BJ (cell line): ENCODE measurements at regions not wholly inside any gene's neighbourhood (a gene's known extent, or its start where the extent isn't known, plus 50 kb on each side); places are given as distances from the start of the nearest gene placed in this dataset.

Source experiments
- CTCF ChIA-PET: fragments of 350-600 bp; formaldehyde crosslinking; extraction: SDS; loops from one replicate; lab custom pipeline; 2021; ENCODE audit warnings: antibody characterized with exemption, inconsistent platforms; lab: Yijun Ruan, JAX
- POLR2A ChIA-PET: fragments of 300-600 bp; sonication (Branson Sonifier 250); formaldehyde crosslinking; extraction: SDS; loops from one replicate; lab custom pipeline; 2021; ENCODE audit warnings: antibody characterized with exemption; lab: Charles Lee
- DNase-seq: peaks from one replicate; pipeline ENCODE4 v3.0.0-alpha.2; 2011; ENCODE audit warnings: low read depth
- H3K27me3 ChIP-seq: 2 replicates; pipeline ENCODE4 v1.6.0; 2011; ENCODE audit warnings: low read length; ENCODE audit not compliant: control insufficient read depth, insufficient read depth
- H3K36me3 ChIP-seq: 2 replicates; pipeline ENCODE4 v1.5.1; 2011; ENCODE audit warnings: low read length; ENCODE audit not compliant: control insufficient read depth, insufficient read depth
- H3K4me3 ChIP-seq: 2 replicates; pipeline ENCODE4 v1.5.1; 2011; ENCODE audit warnings: low read depth, mild to moderate bottlenecking, control low read depth, low read length
- CTCF ChIP-seq: IDR thresholded peaks from 2 replicates; pipeline ENCODE4 v1.5.1; 2011; ENCODE audit warnings: low read depth, mild to moderate bottlenecking, control low read depth, inconsistent platforms, low read length, moderate library complexity; ENCODE audit not compliant: insufficient read depth

- Histone ChIP-seq H3K27me3 (peaks cover 12% of the 10 kb centered on the region), H3K36me3 (no peaks in the 10 kb centered on the region), H3K4me3 (no peak overlapping the region)
- ChIA-PET CTCF (interaction anchor here (0.6 to 1.1 kb wide), 3 partner anchors 9 to 360 kb away, joined by 3 read pairs; no protein-coding TSS in a partner anchor), POLR2A (no interaction called here)
- no peak for TF ChIP-seq CTCF
- no peak for DNase-seq
Observed at GRCh38 chr6:44621846-44622245, 234.3 kb downstream of the CDC5L start.

- Histone ChIP-seq H3K36me3 (no peaks in the 10 kb centered on the region), H3K27me3 (peaks cover 12% of the 10 kb centered on the region), H3K4me3 (no peak overlapping the region)
- no peak for TF ChIP-seq CTCF
- ChIA-PET POLR2A (no interaction called here), CTCF (interaction anchor here (1.0 kb wide), 2 partner anchors 10 to 147 kb away, joined by 3 read pairs; no protein-coding TSS in a partner anchor)
- no peak for DNase-seq
Observed at GRCh38 chr6:44622555-44622954, 235.0 kb downstream of the CDC5L start.

- ChIA-PET CTCF (interaction anchor here (1.0 kb wide), 1 partner anchor 148 kb away, joined by 3 read pairs; no protein-coding TSS in a partner anchor), POLR2A (no interaction called here)
Observed at GRCh38 chr6:44622956-44623355, 235.4 kb downstream of the CDC5L start.

GRCh38 chr6:44624226-44624625 lies 236.7 kb downstream of the CDC5L start:
- peaks cover 12% of the 10 kb centered on the region for H3K27me3 ChIP-seq
- POLR2A ChIA-PET, result no interaction called here
- no peaks in the 10 kb centered on the region for H3K36me3 ChIP-seq
- TF ChIP-seq CTCF, result no peak
- no peak overlapping the region for H3K4me3 ChIP-seq
- DNase-seq, result no peak
- CTCF ChIA-PET, result interaction anchor here (0.9 kb wide), 1 partner anchor 149 kb away, joined by 3 read pairs; no protein-coding TSS in a partner anchor

More at GRCh38 chr6:44622956-44623355, 235.4 kb downstream of the CDC5L start:
- no peak for TF ChIP-seq CTCF
- Histone ChIP-seq H3K27me3 (peaks cover 12% of the 10 kb centered on the region), H3K4me3 (no peak overlapping the region), H3K36me3 (no peaks in the 10 kb centered on the region)
- no peak for DNase-seq

GRCh38 chr6:44624936-44625573 lies 237.5 kb downstream of the CDC5L start:
- no peak for DNase-seq
- Histone ChIP-seq H3K36me3 (no peaks in the 10 kb centered on the region), H3K27me3 (peaks cover 9% of the 10 kb centered on the region), H3K4me3 (no peak overlapping the region)
- CTCF ChIA-PET, result no interaction called here
- TF ChIP-seq CTCF, result no peak
- POLR2A ChIA-PET, result no interaction called here
